ENCODE measurements at regions not wholly inside any gene's neighbourhood (a gene's known extent, or its start where the extent isn't known, plus 50 kb on each side); places are given as distances from the start of the nearest gene placed in this dataset.

DNA sequence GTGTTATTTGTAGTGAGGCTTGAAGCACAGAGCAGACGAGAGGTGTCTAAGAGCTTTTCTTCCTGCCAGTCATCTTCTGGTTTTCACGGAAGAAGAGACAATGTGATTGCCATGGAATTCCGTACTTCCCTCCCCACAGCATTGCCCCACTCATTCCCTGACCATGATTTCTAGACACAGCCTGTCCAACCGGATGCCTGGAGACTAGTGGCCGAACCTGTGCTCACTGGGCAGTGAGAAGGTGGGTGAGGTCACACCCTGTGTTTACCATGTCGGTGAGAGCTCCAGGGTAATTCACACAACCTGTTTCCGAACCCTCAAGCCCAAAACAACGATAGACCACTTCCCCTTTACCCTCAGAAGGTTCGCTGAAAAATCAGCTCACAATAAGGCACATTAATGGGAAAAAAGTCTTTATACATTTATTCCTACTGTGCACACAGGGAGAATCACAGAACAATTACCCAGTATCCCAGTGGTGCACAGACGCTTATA lies 271.9 kb upstream of the FMN2 start:
- TF ChIP-seq JUNB (CRISPR knock-in tag; conservative IDR thresholded peaks at IDR 0.05) (no peak), ZFX (CRISPR knock-in tag; IDR thresholded peaks at IDR 0.05) (no peak), TRIM28 (IDR thresholded peaks at IDR 0.05) (no peak), POLR2A (conservative IDR thresholded peaks at IDR 0.05) (no peak), NFIC (IDR thresholded peaks at IDR 0.05) (no peak), BCL6 (CRISPR knock-in tag; IDR thresholded peaks at IDR 0.05) (no peak), ZNF24 (IDR thresholded peaks at IDR 0.05) (no peak), HCFC1 (IDR thresholded peaks at IDR 0.05; ENCODE audit: low read depth, low read length) (no peak), ESRRA (IDR thresholded peaks at IDR 0.05; ENCODE audit: borderline replicate concordance, low read depth) (no peak)
- TF ChIP-seq, protein P1, sequence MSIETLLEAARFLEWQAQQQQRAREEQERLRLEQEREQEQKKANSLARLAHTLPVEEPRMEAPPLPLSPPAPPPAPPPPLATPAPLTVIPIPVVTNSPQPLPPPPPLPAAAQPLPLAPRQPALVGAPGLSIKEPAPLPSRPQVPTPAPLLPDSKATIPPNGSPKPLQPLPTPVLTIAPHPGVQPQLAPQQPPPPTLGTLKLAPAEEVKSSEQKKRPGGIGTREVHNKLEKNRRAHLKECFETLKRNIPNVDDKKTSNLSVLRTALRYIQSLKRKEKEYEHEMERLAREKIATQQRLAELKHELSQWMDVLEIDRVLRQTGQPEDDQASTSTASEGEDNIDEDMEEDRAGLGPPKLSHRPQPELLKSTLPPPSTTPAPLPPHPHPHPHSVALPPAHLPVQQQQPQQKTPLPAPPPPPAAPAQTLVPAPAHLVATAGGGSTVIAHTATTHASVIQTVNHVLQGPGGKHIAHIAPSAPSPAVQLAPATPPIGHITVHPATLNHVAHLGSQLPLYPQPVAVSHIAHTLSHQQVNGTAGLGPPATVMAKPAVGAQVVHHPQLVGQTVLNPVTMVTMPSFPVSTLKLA (conservative IDR thresholded peaks at IDR 0.05) = no peak
- TF ChIP-seq, protein P2, sequence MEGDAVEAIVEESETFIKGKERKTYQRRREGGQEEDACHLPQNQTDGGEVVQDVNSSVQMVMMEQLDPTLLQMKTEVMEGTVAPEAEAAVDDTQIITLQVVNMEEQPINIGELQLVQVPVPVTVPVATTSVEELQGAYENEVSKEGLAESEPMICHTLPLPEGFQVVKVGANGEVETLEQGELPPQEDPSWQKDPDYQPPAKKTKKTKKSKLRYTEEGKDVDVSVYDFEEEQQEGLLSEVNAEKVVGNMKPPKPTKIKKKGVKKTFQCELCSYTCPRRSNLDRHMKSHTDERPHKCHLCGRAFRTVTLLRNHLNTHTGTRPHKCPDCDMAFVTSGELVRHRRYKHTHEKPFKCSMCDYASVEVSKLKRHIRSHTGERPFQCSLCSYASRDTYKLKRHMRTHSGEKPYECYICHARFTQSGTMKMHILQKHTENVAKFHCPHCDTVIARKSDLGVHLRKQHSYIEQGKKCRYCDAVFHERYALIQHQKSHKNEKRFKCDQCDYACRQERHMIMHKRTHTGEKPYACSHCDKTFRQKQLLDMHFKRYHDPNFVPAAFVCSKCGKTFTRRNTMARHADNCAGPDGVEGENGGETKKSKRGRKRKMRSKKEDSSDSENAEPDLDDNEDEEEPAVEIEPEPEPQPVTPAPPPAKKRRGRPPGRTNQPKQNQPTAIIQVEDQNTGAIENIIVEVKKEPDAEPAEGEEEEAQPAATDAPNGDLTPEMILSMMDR (IDR thresholded peaks at IDR 0.05 in 2 of 3, conservative IDR thresholded peaks at IDR 0.05 in 1 of 3; ENCODE audit: insufficient read depth in 2 of 3, low read depth in 1 of 3, low read length in 3 of 3) = no peak

Measured in K562 (cell line).